HepG2 (cell line): ENCODE measurements at regions not wholly inside any gene's neighbourhood (a gene's known extent, or its start where the extent isn't known, plus 50 kb on each side); places are given as distances from the start of the nearest gene placed in this dataset.

Experiments used
- ATAC-seq: fragments of 200-7000 bp; cut with Tn5 transposase; 3 replicates; pipeline ENCODE4 v1.9.1; 2020; ENCODE audit warnings: mild to moderate bottlenecking, moderate library complexity
- BruUV-seq: library from RNA; stranded (reverse); fragments of 400-500 nt; replicated peaks from 2 replicates; lab custom pipeline; 2021; lab: Mats Ljungman, UMichigan
- CTCF ChIA-PET: fragments of 300-600 bp; formaldehyde crosslinking; extraction: SDS; loops from one replicate; lab custom pipeline; 2021; ENCODE audit warnings: low total read pairs, inconsistent platforms, low intra/inter-chr PET ratio; lab: Yijun Ruan, JAX
- POLR2A ChIA-PET: fragments of 350-600 bp; sonication (Branson Sonifier 250); formaldehyde crosslinking; loops from one replicate; lab custom pipeline; 2020; ENCODE audit warnings: antibody characterized with exemption, inconsistent platforms; lab: Yijun Ruan, JAX
- DNase-seq: peaks from one replicate; pipeline ENCODE4 v3.0.0-alpha.2; 2015; ENCODE audit warnings: low spot score
- FAIRE-seq: peaks from 3 replicates; lab custom pipeline; 2011; peaks lifted over from hg19 to GRCh38; lab: Jason Lieb, UNC
- H2AFZ ChIP-seq: one replicate; pipeline ENCODE4 v1.6.1; 2011; ENCODE audit warnings: low read length, inconsistent platforms
- H3K27ac ChIP-seq: fragments of 300-600 bp; 3 replicates; pipeline ENCODE4 v1.8.0; 2011; ENCODE audit warnings: mixed run types, mild to moderate bottlenecking, mixed read lengths, low read length, inconsistent platforms; ENCODE audit not compliant: insufficient read depth; ENCODE audit errors: extremely low read length
- H3K27me3 ChIP-seq, 2 experiments: fragments of 200-600 bp in 1 of 2; 2 replicates in 1 of 2; 3 replicates in 1 of 2; pipeline versions ENCODE4 v1.6.0 to v1.8.0; 2011; ENCODE audit warnings: low read length in 2 of 2, mild to moderate bottlenecking in 2 of 2, moderate library complexity in 2 of 2, inconsistent platforms in 1 of 2; ENCODE audit not compliant: insufficient read depth in 2 of 2, control insufficient read depth in 1 of 2
- H3K36me3 ChIP-seq, 2 experiments: fragments of 200-600 bp in 1 of 2; replicated peaks in 1 of 2; 2 replicates in 1 of 2; 3 replicates in 1 of 2; pipeline versions ENCODE4 v1.5.1 to v1.8.0; 2011; ENCODE audit warnings: low read length in 2 of 2, inconsistent platforms in 1 of 2; ENCODE audit not compliant: insufficient read depth in 2 of 2, control insufficient read depth in 1 of 2
- H3K4me1 ChIP-seq: 2 replicates; pipeline ENCODE4 v1.5.1; 2012; ENCODE audit warnings: low read length, inconsistent platforms; ENCODE audit not compliant: insufficient read depth
- H3K4me2 ChIP-seq: 2 replicates; pipeline ENCODE4 v1.6.0; 2011; ENCODE audit warnings: low read depth, low read length, inconsistent platforms
- H3K4me3 ChIP-seq, 3 experiments: fragments of 200-600 bp in 1 of 3; sonication (generic), shearing (Covaris generic) in 1 of 3; replicated peaks in 1 of 3; 2 replicates each; pipeline ENCODE4 v1.5.1; 2011 to 2016; ENCODE audit warnings: low read length in 3 of 3, inconsistent platforms in 2 of 3, low read depth in 2 of 3, mild to moderate bottlenecking in 2 of 3, control low read depth in 1 of 3, mixed read lengths in 1 of 3; ENCODE audit not compliant: insufficient read depth in 1 of 3
- H3K79me2 ChIP-seq: one replicate; pipeline ENCODE4 v1.6.1; 2011; ENCODE audit warnings: low read length, inconsistent platforms; ENCODE audit not compliant: insufficient read depth
- H3K9ac ChIP-seq: 2 replicates; pipeline ENCODE4 v1.6.0; 2011; ENCODE audit warnings: mild to moderate bottlenecking, low read depth, low read length, inconsistent platforms; ENCODE audit not compliant: insufficient read depth
- H3K9me3 ChIP-seq: 2 replicates; pipeline ENCODE4 v1.5.1; 2012; ENCODE audit warnings: mild to moderate bottlenecking, low read length
- H4K20me1 ChIP-seq: 2 replicates; pipeline ENCODE4 v1.6.0; 2011; ENCODE audit warnings: inconsistent platforms, mild to moderate bottlenecking, low read length, moderate library complexity; ENCODE audit not compliant: insufficient read depth
- CENPT ChIP-seq: sonication (generic); formaldehyde crosslinking; IDR thresholded peaks from 2 replicates; pipeline ENCODE4 v1.8.0; 2022; ENCODE audit warnings: low read depth, mild to moderate bottlenecking, moderate library complexity, missing genetic modification reagents
- FIP1L1 ChIP-seq: fragments of 200-400 bp; formaldehyde crosslinking; IDR thresholded peaks from 2 replicates; pipeline ENCODE4 v1.6.1; 2018; ENCODE audit warnings: low read depth, mild to moderate bottlenecking, low read length, moderate library complexity, borderline replicate concordance; ENCODE audit not compliant: insufficient read depth
- HHEX ChIP-seq: IDR thresholded peaks from 2 replicates; pipeline ENCODE4 v1.6.1; 2016; ENCODE audit warnings: control low read depth
- HNF1A ChIP-seq, 2 experiments: sonication (generic) in 1 of 2; formaldehyde crosslinking in 1 of 2; IDR thresholded peaks; 2 replicates each; pipeline versions ENCODE4 v1.4.0 to v1.6.1; 2016 to 2020; ENCODE audit warnings: borderline replicate concordance in 1 of 2, low read depth in 1 of 2, mild to moderate bottlenecking in 1 of 2, missing genetic modification reagents in 1 of 2
- NR2F2 ChIP-seq: IDR thresholded peaks from 2 replicates; pipeline ENCODE4 v1.6.1; 2012; ENCODE audit warnings: low read depth, inconsistent platforms, borderline replicate concordance
- PCBP2 ChIP-seq: fragments of 200-400 bp; formaldehyde crosslinking; optimal IDR thresholded peaks from 2 replicates; pipeline ENCODE3; 2018; ENCODE audit warnings: low read length, low read depth; ENCODE audit not compliant: poor library complexity, severe bottlenecking
- PLRG1 ChIP-seq: fragments of 450-650 bp; conservative IDR thresholded peaks from 2 replicates; pipeline ENCODE4 v1.6.1; 2016
- RFX5 ChIP-seq: IDR thresholded peaks from 2 replicates; pipeline ENCODE4 v1.6.1; 2011; ENCODE audit warnings: low read depth, low read length, improper control_type of control experiment
- U2AF1 ChIP-seq: fragments of 200-400 bp; formaldehyde crosslinking; optimal IDR thresholded peaks from 2 replicates; pipeline ENCODE3; 2017; ENCODE audit warnings: mild to moderate bottlenecking, low read depth, low read length
- ZNF12 ChIP-seq: sonication (generic); formaldehyde crosslinking; IDR thresholded peaks from 2 replicates; pipeline ENCODE4 v1.5.0; 2020; ENCODE audit warnings: missing genetic modification reagents
- ZNF224 ChIP-seq: sonication (generic); formaldehyde crosslinking; IDR thresholded peaks from 2 replicates; pipeline ENCODE4 v1.5.0; 2020; ENCODE audit warnings: mild to moderate bottlenecking, missing genetic modification reagents
- ZNF33B ChIP-seq: sonication (generic); formaldehyde crosslinking; IDR thresholded peaks from 2 replicates; pipeline ENCODE4 v1.5.1; 2020; ENCODE audit warnings: mild to moderate bottlenecking, missing genetic modification reagents
- ZNF550 ChIP-seq: sonication (generic); formaldehyde crosslinking; IDR thresholded peaks from 2 replicates; pipeline ENCODE4 v1.4.0; 2020; ENCODE audit warnings: mild to moderate bottlenecking, missing genetic modification reagents, borderline replicate concordance
- ZSCAN9 ChIP-seq: IDR thresholded peaks from 2 replicates; pipeline ENCODE4 v1.6.1; 2016; ENCODE audit warnings: borderline replicate concordance
- WGBS: methylation state at CpG from one replicate; pipeline ENCODE4 v1.1.6; 2017; ENCODE audit warnings: low lambda C conversion rate; 5-methylcytosine and 5-hydroxymethylcytosine counted together
- in situ Hi-C: cut with HindIII; loops from 2 replicates; pipeline ENCODE4 v1.10.0; 2017; ENCODE audit warnings: low pct_unique_long_range_greater_than_20kb; ENCODE audit not compliant: extremely low pct_ligation_motif_present
- intact Hi-C: fragments of 100-400 bp; cut with micrococcal nuclease; formaldehyde crosslinking; loops from one replicate; pipeline ENCODE4 v1.10.0; 2022; ENCODE audit not compliant: unreplicated experiment
- TF ChIP-seq, protein P1 (sequence below): sonication (generic); formaldehyde crosslinking; IDR thresholded peaks from 2 replicates; pipeline ENCODE4 v1.4.0; 2020; ENCODE audit warnings: low read depth, mild to moderate bottlenecking, missing genetic modification reagents

DNA sequence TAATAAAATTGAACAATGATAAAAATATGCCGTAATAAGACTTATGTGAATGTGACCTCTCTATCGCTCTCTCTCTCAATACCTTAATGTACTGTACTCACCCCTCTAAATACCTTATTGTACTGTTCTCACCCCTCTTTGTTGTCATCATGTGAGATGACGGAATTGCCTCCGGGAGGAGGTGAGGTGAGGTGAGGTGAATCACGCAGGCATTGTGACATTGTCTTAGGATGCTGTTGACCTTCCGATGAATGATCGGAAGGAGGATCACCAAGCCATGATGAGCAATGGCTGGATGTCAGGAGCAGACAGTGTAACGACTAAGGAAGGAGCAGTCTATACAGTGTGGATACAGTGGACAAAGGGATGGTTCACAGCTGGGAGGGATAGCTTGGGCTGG, 87.4 kb upstream of the FAM20C start:
- TF ChIP-seq, protein P1, sequence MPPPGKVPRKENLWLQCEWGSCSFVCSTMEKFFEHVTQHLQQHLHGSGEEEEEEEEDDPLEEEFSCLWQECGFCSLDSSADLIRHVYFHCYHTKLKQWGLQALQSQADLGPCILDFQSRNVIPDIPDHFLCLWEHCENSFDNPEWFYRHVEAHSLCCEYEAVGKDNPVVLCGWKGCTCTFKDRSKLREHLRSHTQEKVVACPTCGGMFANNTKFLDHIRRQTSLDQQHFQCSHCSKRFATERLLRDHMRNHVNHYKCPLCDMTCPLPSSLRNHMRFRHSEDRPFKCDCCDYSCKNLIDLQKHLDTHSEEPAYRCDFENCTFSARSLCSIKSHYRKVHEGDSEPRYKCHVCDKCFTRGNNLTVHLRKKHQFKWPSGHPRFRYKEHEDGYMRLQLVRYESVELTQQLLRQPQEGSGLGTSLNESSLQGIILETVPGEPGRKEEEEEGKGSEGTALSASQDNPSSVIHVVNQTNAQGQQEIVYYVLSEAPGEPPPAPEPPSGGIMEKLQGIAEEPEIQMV, result no peak
- TF ChIP-seq RFX5, result no peak
- no peak for TF ChIP-seq HHEX (CRISPR knock-in tag)
- TF ChIP-seq ZNF12 (CRISPR knock-in tag), result no peak
- no peak for TF ChIP-seq NR2F2
- no peak for TF ChIP-seq U2AF1
- no peak for TF ChIP-seq ZNF224
- TF ChIP-seq ZSCAN9 (CRISPR knock-in tag), result no peak
- TF ChIP-seq PLRG1, result no peak
- no peaks in the 10 kb centered on the region for H3K36me3 ChIP-seq
- CTCF ChIA-PET, result no interaction called here
- H2AFZ ChIP-seq, result no peak overlapping the region
- H3K4me1 ChIP-seq, result no peaks in the 10 kb centered on the region
- H4K20me1 ChIP-seq, result no peaks in the 10 kb centered on the region
- H3K9me3 ChIP-seq, result no peaks in the 10 kb centered on the region
- H3K27ac ChIP-seq, result no peak overlapping the region
- POLR2A ChIA-PET, result no interaction called here
- BruUV-seq, result no TSS peak
- in situ Hi-C loops, result no loop called here
- H3K79me2 ChIP-seq, result no peaks in the 10 kb centered on the region
- no peak overlapping the region for H3K9ac ChIP-seq
- peaks cover 2 to 28% of the 10 kb centered on the region in 2 experiments; a peak in 3 of 5 replicates for H3K27me3 ChIP-seq
- intact Hi-C loops, result no loop called here
- H3K4me3 ChIP-seq, result no peak overlapping the region
- no peak for FAIRE-seq
- no peak for DNase-seq
- H3K4me2 ChIP-seq, result no peak overlapping the region
- 41% methylated on average over 8 of the region's 8 CpGs for WGBS
- ATAC-seq, result no peak

DNA sequence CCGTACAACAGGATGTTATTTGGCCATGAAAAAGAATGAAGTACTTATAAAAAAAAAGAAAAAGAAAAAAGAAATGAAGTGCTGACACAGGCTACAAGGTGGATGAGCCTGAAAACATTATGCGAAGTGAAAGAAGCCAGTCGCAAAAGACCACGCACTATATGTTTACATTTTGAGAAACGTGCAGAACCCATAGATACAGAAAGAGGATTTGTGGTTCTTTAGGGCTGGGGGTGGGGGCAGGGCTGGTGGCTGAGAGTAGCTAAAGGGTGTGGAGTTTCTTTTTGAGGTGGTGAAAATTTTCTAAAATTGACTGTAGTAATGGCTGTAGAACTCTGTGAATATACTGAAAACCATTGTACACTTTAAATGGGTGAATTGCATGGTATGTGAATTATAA, 86.0 kb upstream of the FAM20C start:
- no peaks in the 10 kb centered on the region for H3K4me1 ChIP-seq
- H3K79me2 ChIP-seq, result no peaks in the 10 kb centered on the region
- no peaks in the 10 kb centered on the region for H4K20me1 ChIP-seq
- no peak for FAIRE-seq
- no peak overlapping the region for H3K9ac ChIP-seq
- 49% methylated on average over 5 of the region's 5 CpGs for WGBS
- peaks cover 2 to 26% of the 10 kb centered on the region in 2 experiments; a peak in 3 of 5 replicates for H3K27me3 ChIP-seq
- H3K36me3 ChIP-seq, result no peaks in the 10 kb centered on the region
- intact Hi-C loops (no loop called here), in situ Hi-C loops (no loop called here)
- POLR2A ChIA-PET, result no interaction called here
- DNase-seq, result no peak
- ATAC-seq, result no peak
- no peak overlapping the region for H3K4me2 ChIP-seq
- H3K27ac ChIP-seq, result no peak overlapping the region
- CTCF ChIA-PET, result no interaction called here
- H2AFZ ChIP-seq, result no peak overlapping the region
- TF ChIP-seq FIP1L1 (no peak), HNF1A (IDR thresholded peaks at IDR 0.05; ENCODE audit: low read depth) (no peak), HNF1A (CRISPR knock-in tag; IDR thresholded peaks at IDR 0.05; ENCODE audit: borderline replicate concordance) (no peak), ZNF33B (CRISPR knock-in tag) (no peak), ZNF550 (CRISPR knock-in tag) (no peak), PCBP2 (no peak), CENPT (CRISPR knock-in tag) (no peak)
- no peaks in the 10 kb centered on the region for H3K9me3 ChIP-seq
- no peak overlapping the region for H3K4me3 ChIP-seq
- BruUV-seq, result no TSS peak
